Liver (tissue), 3 donors: ENCODE measurements at regions not wholly inside any gene's neighbourhood (a gene's known extent, or its start where the extent isn't known, plus 50 kb on each side); places are given as distances from the start of the nearest gene placed in this dataset.

ENCODE experiments used
- FOXA1 ChIP-seq: IDR thresholded peaks from 2 replicates; pipeline ENCODE4 v1.6.1; 2016; ENCODE audit warnings: antibody characterized with exemption
- RXRA ChIP-seq, 2 donors: IDR thresholded peaks; 2 replicates each; pipeline ENCODE4 v1.6.1; 2017 to 2018; ENCODE audit warnings: antibody characterized with exemption in 2 of 2, mild to moderate bottlenecking in 1 of 2
- SP1 ChIP-seq: IDR thresholded peaks from 2 replicates; pipeline ENCODE4 v1.6.1; 2018; ENCODE audit warnings: antibody characterized with exemption, mild to moderate bottlenecking
- TF ChIP-seq, protein P1 (sequence below): fragments of 150-350 bp; IDR thresholded peaks from 2 replicates; pipeline ENCODE4 v1.5.1; 2017; ENCODE audit warnings: improper control_type of control experiment, low read depth, low read length; ENCODE audit not compliant: missing input control
- donor health status: healthy.
- donor health status: healthy.

DNA sequence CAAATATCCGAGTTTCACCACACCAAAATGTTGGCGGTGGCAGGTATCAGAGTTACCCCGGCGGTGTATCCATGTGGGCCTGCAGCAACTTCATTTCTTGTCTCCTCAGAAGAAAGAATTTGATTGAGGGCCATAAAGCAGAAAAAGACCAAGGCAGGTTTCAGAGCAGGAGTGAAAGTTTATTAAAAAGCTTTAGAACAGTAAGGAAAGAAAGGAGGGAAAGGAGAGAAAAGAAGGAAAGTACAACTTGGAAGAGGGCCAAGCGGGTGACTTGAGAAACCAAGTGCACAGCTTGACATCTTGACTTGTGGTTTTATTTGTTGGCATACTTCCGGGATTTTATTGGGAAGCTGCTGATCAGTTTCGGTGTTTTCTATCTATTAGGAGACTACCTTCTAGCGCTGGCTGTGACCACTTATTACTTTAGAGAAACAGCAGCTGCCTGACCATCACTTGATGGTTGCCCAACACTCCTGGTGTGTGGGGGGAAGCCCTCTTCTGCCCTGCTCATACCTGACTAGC, 75.5 kb upstream of the RAB3GAP2 start:
- TF ChIP-seq SP1 (no peak), FOXA1 (no peak), RXRA (IDR thresholded peaks at IDR 0.05) (no peak)
- TF ChIP-seq, protein P1, sequence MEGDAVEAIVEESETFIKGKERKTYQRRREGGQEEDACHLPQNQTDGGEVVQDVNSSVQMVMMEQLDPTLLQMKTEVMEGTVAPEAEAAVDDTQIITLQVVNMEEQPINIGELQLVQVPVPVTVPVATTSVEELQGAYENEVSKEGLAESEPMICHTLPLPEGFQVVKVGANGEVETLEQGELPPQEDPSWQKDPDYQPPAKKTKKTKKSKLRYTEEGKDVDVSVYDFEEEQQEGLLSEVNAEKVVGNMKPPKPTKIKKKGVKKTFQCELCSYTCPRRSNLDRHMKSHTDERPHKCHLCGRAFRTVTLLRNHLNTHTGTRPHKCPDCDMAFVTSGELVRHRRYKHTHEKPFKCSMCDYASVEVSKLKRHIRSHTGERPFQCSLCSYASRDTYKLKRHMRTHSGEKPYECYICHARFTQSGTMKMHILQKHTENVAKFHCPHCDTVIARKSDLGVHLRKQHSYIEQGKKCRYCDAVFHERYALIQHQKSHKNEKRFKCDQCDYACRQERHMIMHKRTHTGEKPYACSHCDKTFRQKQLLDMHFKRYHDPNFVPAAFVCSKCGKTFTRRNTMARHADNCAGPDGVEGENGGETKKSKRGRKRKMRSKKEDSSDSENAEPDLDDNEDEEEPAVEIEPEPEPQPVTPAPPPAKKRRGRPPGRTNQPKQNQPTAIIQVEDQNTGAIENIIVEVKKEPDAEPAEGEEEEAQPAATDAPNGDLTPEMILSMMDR: no peak
